OCI-LY3 (cell line): ENCODE measurements at regions not wholly inside any gene's neighbourhood (a gene's known extent, or its start where the extent isn't known, plus 50 kb on each side); places are given as distances from the start of the nearest gene placed in this dataset.

Source experiments
- CTCF ChIP-seq: fragments of 200-600, 300-600 bp; sonication (generic); IDR thresholded peaks from 2 replicates; pipeline ENCODE4 v1.5.1; 2014; ENCODE audit warnings: antibody characterized with exemption, low read length, low read depth
- EZH2phosphoT487 ChIP-seq: fragments of 200-600 bp; shearing (Covaris generic); IDR thresholded peaks from 2 replicates; pipeline ENCODE4 v1.6.1; 2018; ENCODE audit warnings: antibody characterized with exemption, mixed run types, low read depth

GRCh38 chr19:30621326-30621920 lies 249.2 kb downstream of the ZNF536 start:
- TF ChIP-seq CTCF (no peak), EZH2phosphoT487 (no peak)
